BJ (cell line): ENCODE measurements at regions not wholly inside any gene's neighbourhood (a gene's known extent, or its start where the extent isn't known, plus 50 kb on each side); places are given as distances from the start of the nearest gene placed in this dataset.
A peak's percentile ranks its signal among the peaks of the same experiment; 100 is the strongest.

Source experiments
- CTCF ChIA-PET: fragments of 350-600 bp; formaldehyde crosslinking; extraction: SDS; loops from one replicate; lab custom pipeline; 2021; ENCODE audit warnings: antibody characterized with exemption, inconsistent platforms; lab: Yijun Ruan, JAX
- POLR2A ChIA-PET: fragments of 300-600 bp; sonication (Branson Sonifier 250); formaldehyde crosslinking; extraction: SDS; loops from one replicate; lab custom pipeline; 2021; ENCODE audit warnings: antibody characterized with exemption; lab: Charles Lee
- DNase-seq: peaks from one replicate; pipeline ENCODE4 v3.0.0-alpha.2; 2011; ENCODE audit warnings: low read depth
- H3K27me3 ChIP-seq: 2 replicates; pipeline ENCODE4 v1.6.0; 2011; ENCODE audit warnings: low read length; ENCODE audit not compliant: control insufficient read depth, insufficient read depth
- H3K36me3 ChIP-seq: 2 replicates; pipeline ENCODE4 v1.5.1; 2011; ENCODE audit warnings: low read length; ENCODE audit not compliant: control insufficient read depth, insufficient read depth
- H3K4me3 ChIP-seq: 2 replicates; pipeline ENCODE4 v1.5.1; 2011; ENCODE audit warnings: low read depth, mild to moderate bottlenecking, control low read depth, low read length
- TF ChIP-seq, protein P1 (sequence below): IDR thresholded peaks from 2 replicates; pipeline ENCODE4 v1.5.1; 2011; ENCODE audit warnings: low read depth, mild to moderate bottlenecking, control low read depth, inconsistent platforms, low read length, moderate library complexity; ENCODE audit not compliant: insufficient read depth

DNA sequence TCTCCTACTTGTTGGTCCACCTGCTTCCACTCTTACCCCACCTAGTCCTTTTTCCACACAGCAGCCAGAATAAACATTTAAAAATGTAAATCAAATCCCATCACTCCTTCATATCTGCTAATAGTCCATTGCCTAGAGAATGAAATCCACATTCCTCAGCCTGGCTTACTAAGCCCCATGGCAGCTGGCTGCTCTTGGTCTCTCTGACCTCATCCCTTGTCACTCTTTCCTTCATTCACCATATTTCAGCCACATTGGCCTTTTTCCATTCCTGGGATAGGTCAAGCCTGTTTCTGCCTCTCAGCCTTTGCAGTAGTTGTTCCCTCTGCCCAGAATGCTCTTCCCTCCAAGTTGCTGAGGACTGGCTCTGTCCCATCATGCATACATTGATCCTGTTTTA, 512.8 kb downstream of the INSC start:
- Histone ChIP-seq H3K36me3 (no peaks in the 10 kb centered on the region), H3K4me3 (no peak overlapping the region), H3K27me3 (no peaks in the 10 kb centered on the region; the same call in 1 of the 2 replicates)
- DNase-seq = peak; percentile 3
- TF ChIP-seq, protein P1, sequence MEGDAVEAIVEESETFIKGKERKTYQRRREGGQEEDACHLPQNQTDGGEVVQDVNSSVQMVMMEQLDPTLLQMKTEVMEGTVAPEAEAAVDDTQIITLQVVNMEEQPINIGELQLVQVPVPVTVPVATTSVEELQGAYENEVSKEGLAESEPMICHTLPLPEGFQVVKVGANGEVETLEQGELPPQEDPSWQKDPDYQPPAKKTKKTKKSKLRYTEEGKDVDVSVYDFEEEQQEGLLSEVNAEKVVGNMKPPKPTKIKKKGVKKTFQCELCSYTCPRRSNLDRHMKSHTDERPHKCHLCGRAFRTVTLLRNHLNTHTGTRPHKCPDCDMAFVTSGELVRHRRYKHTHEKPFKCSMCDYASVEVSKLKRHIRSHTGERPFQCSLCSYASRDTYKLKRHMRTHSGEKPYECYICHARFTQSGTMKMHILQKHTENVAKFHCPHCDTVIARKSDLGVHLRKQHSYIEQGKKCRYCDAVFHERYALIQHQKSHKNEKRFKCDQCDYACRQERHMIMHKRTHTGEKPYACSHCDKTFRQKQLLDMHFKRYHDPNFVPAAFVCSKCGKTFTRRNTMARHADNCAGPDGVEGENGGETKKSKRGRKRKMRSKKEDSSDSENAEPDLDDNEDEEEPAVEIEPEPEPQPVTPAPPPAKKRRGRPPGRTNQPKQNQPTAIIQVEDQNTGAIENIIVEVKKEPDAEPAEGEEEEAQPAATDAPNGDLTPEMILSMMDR = no peak
- POLR2A ChIA-PET = no interaction called here
- CTCF ChIA-PET = no interaction called here

DNA sequence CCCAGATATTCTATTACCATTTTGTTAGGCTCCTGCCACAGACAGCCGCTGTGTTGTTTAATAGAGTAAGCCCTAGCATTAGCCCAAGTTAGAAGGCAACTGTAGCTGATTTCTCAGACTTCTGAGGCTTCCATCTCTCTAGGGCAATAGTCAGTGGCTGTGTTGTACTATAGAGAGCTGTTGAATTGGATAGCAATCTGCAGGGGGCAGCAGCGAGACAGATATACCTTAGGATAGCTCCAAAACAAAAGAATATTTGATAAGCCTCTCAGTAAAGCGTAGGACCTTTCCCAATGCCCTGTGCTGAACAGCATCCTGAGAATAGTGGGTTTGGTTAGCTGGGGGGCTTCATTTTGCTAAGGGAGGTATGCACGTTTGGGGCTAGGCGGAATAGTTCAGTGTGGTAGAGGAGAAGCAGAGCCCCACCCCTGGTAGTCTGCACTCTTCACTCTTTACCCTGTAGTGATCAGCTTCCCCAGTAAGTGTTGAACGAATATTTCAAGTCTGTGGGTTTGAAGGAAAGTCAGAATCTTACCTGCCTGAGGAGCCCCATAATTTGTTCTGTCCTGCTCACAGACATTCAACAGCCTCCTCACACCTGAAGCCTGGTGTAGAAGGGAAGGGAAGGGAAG, 515.1 kb downstream of the INSC start:
- H3K36me3 ChIP-seq = no peaks in the 10 kb centered on the region
- DNase-seq = no peak
- H3K27me3 ChIP-seq = no peaks in the 10 kb centered on the region; the same call in 1 of the 2 replicates
- TF ChIP-seq, protein P1 = no peak
- ChIA-PET POLR2A (no interaction called here), CTCF (interaction anchor here (1.2 to 1.6 kb wide), 2 partner anchors 10 to 16 kb away, joined by 3 to 6 read pairs; no protein-coding TSS in a partner anchor)
- no peak overlapping the region for H3K4me3 ChIP-seq

DNA sequence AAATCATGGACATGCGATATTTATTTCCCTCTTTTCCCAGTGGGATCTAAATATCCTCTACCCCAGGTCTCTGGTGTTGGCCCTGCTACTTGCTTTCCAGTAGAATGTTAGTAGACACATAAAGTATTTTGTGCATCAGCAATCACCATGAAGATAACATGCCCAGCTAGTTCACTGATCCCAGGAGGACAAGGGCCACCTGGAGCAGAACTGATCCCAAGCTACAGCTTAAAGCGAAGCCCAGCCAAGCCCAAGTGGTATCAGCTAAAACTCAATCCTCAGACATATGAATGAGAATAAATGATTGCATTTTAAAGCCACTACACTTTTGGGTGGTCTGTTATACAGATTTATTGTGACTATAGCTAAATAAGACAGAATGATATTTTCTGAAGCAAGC, 516.2 kb downstream of the INSC start:
- H3K4me3 ChIP-seq = no peak overlapping the region
- no peaks in the 10 kb centered on the region; the same call in 1 of the 2 replicates for H3K27me3 ChIP-seq
- DNase-seq = no peak
- TF ChIP-seq, protein P1 = no peak
- ChIA-PET POLR2A (no interaction called here), CTCF (interaction anchor here (0.6 to 1.1 kb wide), 3 partner anchors 9 to 120 kb away, joined by 3 to 4 read pairs (median 4); no protein-coding TSS in a partner anchor)
- H3K36me3 ChIP-seq = no peaks in the 10 kb centered on the region

DNA sequence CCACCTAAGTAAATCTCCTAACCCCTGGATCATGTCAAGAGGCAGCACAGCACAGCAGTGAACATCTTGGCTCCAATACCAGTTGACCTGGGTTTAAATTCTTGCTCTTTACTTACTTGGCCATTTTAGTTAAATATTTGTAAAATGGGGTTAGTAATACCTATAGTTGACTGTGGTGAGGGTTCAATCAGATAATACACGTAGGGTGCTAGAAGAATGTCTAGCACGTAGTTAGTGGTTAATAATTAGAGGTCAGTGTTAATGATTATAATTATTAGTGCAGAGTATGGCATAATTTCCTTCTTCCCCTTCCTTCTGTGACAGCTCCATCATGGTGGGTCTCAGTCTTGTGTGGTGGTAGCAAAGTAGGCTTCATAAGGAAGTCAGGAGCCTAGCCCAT, 520.8 kb downstream of the INSC start:
- POLR2A ChIA-PET = no interaction called here
- no peak for DNase-seq
- Histone ChIP-seq H3K27me3 (peaks cover 4% of the 10 kb centered on the region; the same call in 1 of the 2 replicates), H3K36me3 (no peaks in the 10 kb centered on the region), H3K4me3 (no peak overlapping the region)
- CTCF ChIA-PET = interaction anchor here (0.6 kb wide), 1 partner anchor 99 kb away, joined by 3 read pairs; no protein-coding TSS in a partner anchor
- TF ChIP-seq, protein P1 = no peak

GRCh38 chr11:15636521-15637089, 521.9 kb downstream of the INSC start:
- H3K27me3 ChIP-seq = peaks cover 6% of the 10 kb centered on the region; the same call in 1 of the 2 replicates
- no peak for DNase-seq
- no peak overlapping the region for H3K4me3 ChIP-seq
- no peaks in the 10 kb centered on the region for H3K36me3 ChIP-seq
- CTCF ChIA-PET = interaction anchor here (1.1 kb wide), 1 partner anchor 19 kb away, joined by 3 read pairs; no protein-coding TSS in a partner anchor
- POLR2A ChIA-PET = no interaction called here
- TF ChIP-seq, protein P1 = no peak
